ENCODE measurements at regions not wholly inside any gene's neighbourhood (a gene's known extent, or its start where the extent isn't known, plus 50 kb on each side); places are given as distances from the start of the nearest gene placed in this dataset.
A peak's percentile ranks its signal among the peaks of the same experiment; 100 is the strongest.

DNA sequence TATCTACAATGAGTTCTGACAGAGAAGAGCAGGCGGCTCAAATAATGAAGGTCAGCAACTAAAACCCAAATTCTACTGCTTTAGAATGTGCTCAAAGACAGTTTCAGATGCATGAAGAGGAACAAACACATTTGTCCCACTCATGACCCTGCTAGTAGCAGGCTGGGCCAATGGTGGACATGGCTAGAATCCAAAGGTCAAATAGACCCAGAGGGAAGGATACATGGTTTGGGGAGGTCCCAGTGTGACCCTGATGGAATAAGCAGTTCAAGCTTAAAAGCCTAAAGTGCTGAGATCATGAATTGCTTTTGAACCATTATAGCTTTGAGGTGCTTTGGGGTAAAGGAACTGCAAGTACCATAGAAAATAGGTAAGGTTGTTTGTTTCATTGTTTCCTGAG, 450.7 kb downstream of the MID1IP1 start:
- DNase-seq, result no peak
- Histone ChIP-seq H3F3A (ENCODE audit: low read length, unreplicated experiment) (no peaks in the 10 kb centered on the region), H3K9ac (ENCODE audit: low read length) (no peak overlapping the region), H3K27ac (ENCODE audit: low read length) (no peak overlapping the region), H2AFZ (ENCODE audit: low read length) (no peak overlapping the region), H3K27me3 (ENCODE audit: low read length) (no peaks in the 10 kb centered on the region), H3K9me2 (replicated peaks; ENCODE audit: low read length) (no peaks in the 10 kb centered on the region), H3K4me3 (ENCODE audit: low read length) (no peak overlapping the region), H3K4me1 (ENCODE audit: insufficient read depth, low read length) (no peaks in the 10 kb centered on the region), H3K36me3 (ENCODE audit: low read depth, low read length) (no peaks in the 10 kb centered on the region), H4K20me1 (ENCODE audit: low read length) (no peaks in the 10 kb centered on the region), H3K4me2 (ENCODE audit: low read length) (no peak overlapping the region), H3K79me2 (ENCODE audit: low read length) (no peaks in the 10 kb centered on the region), H3K9me3 (ENCODE audit: low read length) (no peaks in the 10 kb centered on the region)
- ChIA-PET CTCF (no interaction called here), POLR2A (ENCODE audit: unreplicated experiment) (no interaction called here)
- TF ChIP-seq CTCF (conservative IDR thresholded peaks at IDR 0.05; ENCODE audit: low read depth, low read length) (no peak), EZH2 (IDR thresholded peaks at IDR 0.05; ENCODE audit: low read length, unreplicated experiment) (no peak), EZH2phosphoT487 (IDR thresholded peaks at IDR 0.05; ENCODE audit: borderline replicate concordance, low read length) (no peak)
- BruUV-seq (replicated peaks), result no TSS peak
- intact Hi-C loops (cut with micrococcal nuclease), result no loop called here
- no peak for ATAC-seq

DNA sequence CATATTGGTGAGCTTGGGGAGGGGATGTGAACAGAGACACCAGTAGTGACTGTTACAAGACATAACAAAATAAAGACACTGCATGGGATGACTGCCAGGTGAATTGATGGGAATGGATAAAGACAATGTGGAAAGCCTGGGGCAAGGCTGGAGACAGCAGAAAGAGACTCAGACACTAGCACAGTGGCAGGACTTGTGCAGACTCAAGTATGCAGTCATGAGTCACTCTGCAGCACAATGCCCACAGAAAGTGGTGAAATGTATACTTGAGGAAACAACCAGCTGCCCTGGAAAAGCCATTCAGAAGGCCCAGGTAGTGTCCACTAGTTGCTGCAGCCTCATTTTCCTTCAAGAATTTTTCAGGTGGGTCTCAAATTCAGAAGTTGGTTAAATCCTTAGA, 452.3 kb downstream of the MID1IP1 start:
- POLR2A ChIA-PET (ENCODE audit: unreplicated experiment), result no interaction called here

DNA sequence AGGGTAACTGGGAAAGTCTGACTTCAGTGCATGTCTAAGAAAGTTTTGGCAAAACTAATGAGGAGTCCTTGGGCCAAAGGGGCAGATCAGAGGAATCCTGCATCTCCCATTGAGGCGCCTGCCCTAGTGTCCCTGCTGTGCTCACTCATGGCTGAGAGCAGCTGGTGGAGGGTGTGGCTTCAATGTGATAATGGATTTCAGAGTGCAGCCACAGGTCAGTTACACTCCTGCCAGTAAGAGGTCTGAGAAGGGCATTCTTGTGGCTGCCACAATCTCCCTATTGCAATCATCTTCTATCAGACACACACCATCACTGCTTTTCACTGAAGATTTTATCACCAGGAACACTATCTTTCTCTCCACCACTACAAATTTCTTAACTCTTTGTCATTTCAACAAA, 457.1 kb downstream of the MID1IP1 start:
- H3K9me3 ChIP-seq (ENCODE audit: low read length), result no peaks in the 10 kb centered on the region
- ChIA-PET POLR2A (ENCODE audit: unreplicated experiment) (no interaction called here), CTCF (no interaction called here)
- ATAC-seq, result no peak
- no peak overlapping the region for H3K4me2 ChIP-seq (ENCODE audit: low read length)
- no peaks in the 10 kb centered on the region for H3K79me2 ChIP-seq (ENCODE audit: low read length)
- no peaks in the 10 kb centered on the region for H3K4me1 ChIP-seq (ENCODE audit: insufficient read depth, low read length)
- no peak for DNase-seq
- no peaks in the 10 kb centered on the region for H3K27me3 ChIP-seq (ENCODE audit: low read length)
- H3K9me2 ChIP-seq (replicated peaks; ENCODE audit: low read length), result no peaks in the 10 kb centered on the region
- TF ChIP-seq CTCF (conservative IDR thresholded peaks at IDR 0.05; ENCODE audit: low read depth, low read length) (no peak), EZH2 (IDR thresholded peaks at IDR 0.05; ENCODE audit: low read length, unreplicated experiment) (no peak), EZH2phosphoT487 (IDR thresholded peaks at IDR 0.05; ENCODE audit: borderline replicate concordance, low read length) (no peak)
- no peak overlapping the region for H3K9ac ChIP-seq (ENCODE audit: low read length)
- H3K36me3 ChIP-seq (ENCODE audit: low read depth, low read length), result no peaks in the 10 kb centered on the region
- intact Hi-C loops (cut with micrococcal nuclease), result no loop called here
- no TSS peak for BruUV-seq (replicated peaks)
- no peaks in the 10 kb centered on the region for H4K20me1 ChIP-seq (ENCODE audit: low read length)
- H3K4me3 ChIP-seq (ENCODE audit: low read length), result no peak overlapping the region
- H3F3A ChIP-seq (ENCODE audit: low read length, unreplicated experiment), result no peaks in the 10 kb centered on the region
- H3K27ac ChIP-seq (ENCODE audit: low read length), result no peak overlapping the region
- H2AFZ ChIP-seq (ENCODE audit: low read length), result no peak overlapping the region

More for the DNA sequence above, 452.3 kb downstream of the MID1IP1 start:
- Histone ChIP-seq H3K36me3 (ENCODE audit: low read depth, low read length) (no peaks in the 10 kb centered on the region), H3K9me3 (ENCODE audit: low read length) (no peaks in the 10 kb centered on the region), H3K9me2 (replicated peaks; ENCODE audit: low read length) (no peaks in the 10 kb centered on the region), H3K4me1 (ENCODE audit: insufficient read depth, low read length) (no peaks in the 10 kb centered on the region), H3K4me3 (ENCODE audit: low read length) (no peak overlapping the region), H3K27me3 (ENCODE audit: low read length) (no peaks in the 10 kb centered on the region), H3K79me2 (ENCODE audit: low read length) (no peaks in the 10 kb centered on the region), H4K20me1 (ENCODE audit: low read length) (no peaks in the 10 kb centered on the region), H3K9ac (ENCODE audit: low read length) (no peak overlapping the region), H3K27ac (ENCODE audit: low read length) (no peak overlapping the region), H2AFZ (ENCODE audit: low read length) (no peak overlapping the region), H3F3A (ENCODE audit: low read length, unreplicated experiment) (no peaks in the 10 kb centered on the region), H3K4me2 (ENCODE audit: low read length) (no peak overlapping the region)
- TF ChIP-seq EZH2 (IDR thresholded peaks at IDR 0.05; ENCODE audit: low read length, unreplicated experiment), result no peak
- no peak for TF ChIP-seq EZH2phosphoT487 (IDR thresholded peaks at IDR 0.05; ENCODE audit: borderline replicate concordance, low read length)
- TF ChIP-seq CTCF (conservative IDR thresholded peaks at IDR 0.05; ENCODE audit: low read depth, low read length), result no peak
- intact Hi-C loops (cut with micrococcal nuclease), result no loop called here
- BruUV-seq (replicated peaks), result no TSS peak
- CTCF ChIA-PET, result no interaction called here
- ATAC-seq (no peak), DNase-seq (peak; percentile 38)
